Right lobe of liver (tissue), 4 donors: ENCODE measurements at regions not wholly inside any gene's neighbourhood (a gene's known extent, or its start where the extent isn't known, plus 50 kb on each side); places are given as distances from the start of the nearest gene placed in this dataset.

Experiments used
- POLR2A ChIP-seq: fragments of 450-650 bp; IDR thresholded peaks from one replicate; pipeline ENCODE4 v1.6.1; 2017; ENCODE audit warnings: antibody characterized with exemption, mild to moderate bottlenecking
- TF ChIP-seq, protein P1 (sequence below), 4 donors: fragments of 200-600 bp in 3 of 4; fragments of 450-650 bp in 1 of 4; IDR thresholded peaks; one replicate each; pipeline versions ENCODE4 v1.5.1 to v1.8.0; 2016 to 2022; ENCODE audit warnings: antibody characterized with exemption in 4 of 4, mild to moderate bottlenecking in 2 of 4
- donor health status: DM: no; HTN: no; CAD: no.
- donor health status: DM: no; HTN: no; CAD: no.
- donor health status: DM: no; HTN: yes; CAD: no.

- no peak for TF ChIP-seq POLR2A
- TF ChIP-seq, protein P1, sequence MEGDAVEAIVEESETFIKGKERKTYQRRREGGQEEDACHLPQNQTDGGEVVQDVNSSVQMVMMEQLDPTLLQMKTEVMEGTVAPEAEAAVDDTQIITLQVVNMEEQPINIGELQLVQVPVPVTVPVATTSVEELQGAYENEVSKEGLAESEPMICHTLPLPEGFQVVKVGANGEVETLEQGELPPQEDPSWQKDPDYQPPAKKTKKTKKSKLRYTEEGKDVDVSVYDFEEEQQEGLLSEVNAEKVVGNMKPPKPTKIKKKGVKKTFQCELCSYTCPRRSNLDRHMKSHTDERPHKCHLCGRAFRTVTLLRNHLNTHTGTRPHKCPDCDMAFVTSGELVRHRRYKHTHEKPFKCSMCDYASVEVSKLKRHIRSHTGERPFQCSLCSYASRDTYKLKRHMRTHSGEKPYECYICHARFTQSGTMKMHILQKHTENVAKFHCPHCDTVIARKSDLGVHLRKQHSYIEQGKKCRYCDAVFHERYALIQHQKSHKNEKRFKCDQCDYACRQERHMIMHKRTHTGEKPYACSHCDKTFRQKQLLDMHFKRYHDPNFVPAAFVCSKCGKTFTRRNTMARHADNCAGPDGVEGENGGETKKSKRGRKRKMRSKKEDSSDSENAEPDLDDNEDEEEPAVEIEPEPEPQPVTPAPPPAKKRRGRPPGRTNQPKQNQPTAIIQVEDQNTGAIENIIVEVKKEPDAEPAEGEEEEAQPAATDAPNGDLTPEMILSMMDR (IDR thresholded peaks at IDR 0.05), result no peak
Observed at GRCh38 chr11:69574608-69575255, 66.2 kb upstream of the CCND1 start.
